ENCODE measurements at regions not wholly inside any gene's neighbourhood (a gene's known extent, or its start where the extent isn't known, plus 50 kb on each side); places are given as distances from the start of the nearest gene placed in this dataset.

- Histone ChIP-seq H3K18ac (ENCODE audit: insufficient read length, low read depth, low read length) (no peak overlapping the region), H3T11ph (ENCODE audit: low read length) (no peak overlapping the region), H3K27ac (ENCODE audit: insufficient read length, low read depth, low read length) (no peak overlapping the region), H2AFZ (ENCODE audit: low read length) (no peak overlapping the region), H4K5ac (ENCODE audit: insufficient read length, low read depth, low read length) (no peak overlapping the region), H2BK12ac (ENCODE audit: insufficient read length, low read depth, low read length) (no peak overlapping the region), H2BK5ac (ENCODE audit: insufficient read length, low read length) (no peak overlapping the region), H3K4me1 (ENCODE audit: insufficient read depth, low read length) (no peaks in the 10 kb centered on the region), H4K20me1 (ENCODE audit: control insufficient read depth, insufficient read depth, insufficient read length) (no peaks in the 10 kb centered on the region), H2BK120ac (ENCODE audit: low read depth, low read length, poor library complexity, severe bottlenecking) (no peak overlapping the region), H3K4ac (ENCODE audit: low read depth, low read length) (no peak overlapping the region), H3K14ac (ENCODE audit: insufficient read depth, low read length) (no peak overlapping the region), H3K27me3 (ENCODE audit: insufficient read depth, low read length) (no peaks in the 10 kb centered on the region), H2BK15ac (ENCODE audit: low read depth, low read length) (no peak overlapping the region), H3K79me1 (ENCODE audit: insufficient read depth, low read depth, low read length, poor library complexity, severe bottlenecking) (no peaks in the 10 kb centered on the region), H3K23me2 (ENCODE audit: insufficient read length, low read depth, low read length, poor library complexity, severe bottlenecking) (no peaks in the 10 kb centered on the region), H3K9ac (ENCODE audit: extremely low read depth, insufficient read length, low read length) (no peak overlapping the region), H2AK5ac (ENCODE audit: insufficient read length, low read length) (no peak overlapping the region), H3K56ac (ENCODE audit: insufficient read length, low read depth, low read length) (no peak overlapping the region), H2BK20ac (ENCODE audit: low read depth, low read length, poor library complexity, severe bottlenecking) (no peak overlapping the region), H3K23ac (ENCODE audit: insufficient read length, low read depth, low read length) (no peak overlapping the region), H4K8ac (replicated peaks; ENCODE audit: insufficient read length, low read depth, low read length) (no peak overlapping the region), H3K4me2 (ENCODE audit: insufficient read depth, insufficient read length, low read length) (no peak overlapping the region), H4K91ac (ENCODE audit: insufficient read length, low read depth, low read length) (no peak overlapping the region), H3K9me3 (ENCODE audit: control insufficient read depth, low read depth, low read length) (no peaks in the 10 kb centered on the region), H3K79me2 (ENCODE audit: insufficient read depth, low read length) (no peaks in the 10 kb centered on the region)
- Mint-ChIP-seq H3K36me3 (ENCODE audit: insufficient read depth in 1 of 3, low read depth in 3 of 3) (no peaks in the 10 kb centered on the region), H3K27ac (no peak overlapping the region), H3K9me3 (no peaks in the 10 kb centered on the region), H3K4me1 (no peaks in the 10 kb centered on the region), H3K4me3 (no peak overlapping the region), H3K27me3 (ENCODE audit: low read depth) (no peaks in the 10 kb centered on the region)
- no CpG with 5 or more reads among the region's 2 CpGs for WGBS (ENCODE audit: extremely low coverage, insufficient read length, low lambda C conversion rate)
- no peak for DNase-seq
- no peak for TF ChIP-seq CTCF (conservative IDR thresholded peaks at IDR 0.05)
These were observed 1763.7 kb downstream of the EFNA5 start for GRCh38 chr5:105907016-105907415.
